Smooth muscle cell (in vitro differentiated cells): ENCODE measurements at regions not wholly inside any gene's neighbourhood (a gene's known extent, or its start where the extent isn't known, plus 50 kb on each side); places are given as distances from the start of the nearest gene placed in this dataset.

Experiments used
- DNase-seq: peaks from one replicate; lab custom pipeline; 2025; ENCODE audit not compliant: unreplicated experiment; lab: John Stamatoyannopoulos, UW
- H2AFZ ChIP-seq: fragments of 200-600 bp; sonication (generic); 2 replicates; pipeline ENCODE4 v1.6.0; 2016; ENCODE audit warnings: antibody characterized with exemption, low read depth, mild to moderate bottlenecking
- H3F3A ChIP-seq: fragments of 200-600 bp; sonication (generic); 2 replicates; pipeline ENCODE4 v1.6.0; 2017; ENCODE audit warnings: antibody characterized with exemption, low read depth
- H3K27ac ChIP-seq: fragments of 200-600 bp; sonication (generic); 2 replicates; pipeline ENCODE4 v1.5.1; 2016; ENCODE audit warnings: low read depth, mild to moderate bottlenecking
- H3K27me3 ChIP-seq: fragments of 200-600 bp; sonication (generic); 2 replicates; pipeline ENCODE4 v1.6.1; 2016; ENCODE audit warnings: low read depth, mild to moderate bottlenecking
- H3K36me3 ChIP-seq: fragments of 200-600 bp; sonication (generic); 2 replicates; pipeline ENCODE4 v1.5.1; 2016; ENCODE audit warnings: low read depth
- H3K4me1 ChIP-seq: fragments of 200-600 bp; sonication (generic); 2 replicates; pipeline ENCODE4 v1.5.1; 2016; ENCODE audit warnings: low read depth
- H3K4me2 ChIP-seq: fragments of 200-600 bp; sonication (generic); 2 replicates; pipeline ENCODE4 v1.6.0; 2016; ENCODE audit warnings: mild to moderate bottlenecking
- H3K4me3 ChIP-seq: fragments of 200-600 bp; sonication (generic); 2 replicates; pipeline ENCODE4 v1.5.1; 2016; ENCODE audit warnings: mild to moderate bottlenecking
- H3K79me2 ChIP-seq: fragments of 200-600 bp; sonication (generic); 2 replicates; pipeline ENCODE4 v1.6.0; 2016; ENCODE audit warnings: low read depth, mild to moderate bottlenecking
- H3K9ac ChIP-seq: fragments of 200-600 bp; sonication (generic); 2 replicates; pipeline ENCODE4 v1.6.0; 2016; ENCODE audit warnings: low read depth
- H3K9me3 ChIP-seq: fragments of 200-600 bp; sonication (generic); replicated peaks from 2 replicates; pipeline ENCODE4 v1.5.1; 2016; ENCODE audit warnings: low read depth
- H4K20me1 ChIP-seq: fragments of 200-600 bp; sonication (generic); 2 replicates; pipeline ENCODE4 v1.6.0; 2016; ENCODE audit warnings: low read depth
- WGBS: methylation state at CpG from one replicate; pipeline ENCODE4 v1.1.7; 2016; ENCODE audit warnings: low lambda C conversion rate; 5-methylcytosine and 5-hydroxymethylcytosine counted together
- TF ChIP-seq, protein P1 (sequence below): fragments of 200-600 bp; sonication (generic); IDR thresholded peaks from 2 replicates; pipeline ENCODE4 v1.5.1; 2017; ENCODE audit warnings: borderline replicate concordance, mild to moderate bottlenecking, antibody characterized with exemption; ENCODE audit not compliant: insufficient read depth, poor library complexity, severe bottlenecking

DNA sequence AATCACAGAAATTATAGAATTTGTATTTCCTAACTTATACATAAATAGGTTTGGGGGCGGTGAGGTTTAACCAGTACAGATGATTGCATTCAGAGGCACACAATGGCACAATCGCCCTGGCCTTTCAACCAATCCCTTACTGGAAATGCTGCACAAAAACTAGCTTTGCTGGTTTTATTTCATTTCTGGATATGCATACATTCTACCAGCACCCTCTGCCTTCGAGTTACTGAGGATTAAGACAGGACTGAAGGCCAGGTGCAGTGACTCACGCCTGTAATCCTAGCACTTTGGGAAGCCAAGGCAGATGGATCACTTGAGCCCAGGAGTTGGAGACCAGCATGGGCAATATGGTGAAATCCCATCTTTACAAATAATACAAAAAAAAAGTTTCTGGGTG lies 336.1 kb downstream of the ARRDC4 start:
- no peaks in the 10 kb centered on the region for H3K36me3 ChIP-seq
- no peaks in the 10 kb centered on the region for H3K79me2 ChIP-seq
- no peak overlapping the region for H3K9ac ChIP-seq
- no peak overlapping the region for H3K27ac ChIP-seq
- H3K4me1 ChIP-seq, result no peaks in the 10 kb centered on the region
- TF ChIP-seq, protein P1, sequence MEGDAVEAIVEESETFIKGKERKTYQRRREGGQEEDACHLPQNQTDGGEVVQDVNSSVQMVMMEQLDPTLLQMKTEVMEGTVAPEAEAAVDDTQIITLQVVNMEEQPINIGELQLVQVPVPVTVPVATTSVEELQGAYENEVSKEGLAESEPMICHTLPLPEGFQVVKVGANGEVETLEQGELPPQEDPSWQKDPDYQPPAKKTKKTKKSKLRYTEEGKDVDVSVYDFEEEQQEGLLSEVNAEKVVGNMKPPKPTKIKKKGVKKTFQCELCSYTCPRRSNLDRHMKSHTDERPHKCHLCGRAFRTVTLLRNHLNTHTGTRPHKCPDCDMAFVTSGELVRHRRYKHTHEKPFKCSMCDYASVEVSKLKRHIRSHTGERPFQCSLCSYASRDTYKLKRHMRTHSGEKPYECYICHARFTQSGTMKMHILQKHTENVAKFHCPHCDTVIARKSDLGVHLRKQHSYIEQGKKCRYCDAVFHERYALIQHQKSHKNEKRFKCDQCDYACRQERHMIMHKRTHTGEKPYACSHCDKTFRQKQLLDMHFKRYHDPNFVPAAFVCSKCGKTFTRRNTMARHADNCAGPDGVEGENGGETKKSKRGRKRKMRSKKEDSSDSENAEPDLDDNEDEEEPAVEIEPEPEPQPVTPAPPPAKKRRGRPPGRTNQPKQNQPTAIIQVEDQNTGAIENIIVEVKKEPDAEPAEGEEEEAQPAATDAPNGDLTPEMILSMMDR, result no peak
- H3K27me3 ChIP-seq, result peaks cover 78% of the 10 kb centered on the region
- WGBS, result 74% methylated on average over 4 of the region's 4 CpGs
- H3K4me3 ChIP-seq, result no peak overlapping the region
- H3K9me3 ChIP-seq, result no peaks in the 10 kb centered on the region
- H3F3A ChIP-seq, result no peaks in the 10 kb centered on the region
- no peak for DNase-seq
- no peak overlapping the region for H3K4me2 ChIP-seq
- no peaks in the 10 kb centered on the region for H4K20me1 ChIP-seq
- no peak overlapping the region for H2AFZ ChIP-seq

DNA sequence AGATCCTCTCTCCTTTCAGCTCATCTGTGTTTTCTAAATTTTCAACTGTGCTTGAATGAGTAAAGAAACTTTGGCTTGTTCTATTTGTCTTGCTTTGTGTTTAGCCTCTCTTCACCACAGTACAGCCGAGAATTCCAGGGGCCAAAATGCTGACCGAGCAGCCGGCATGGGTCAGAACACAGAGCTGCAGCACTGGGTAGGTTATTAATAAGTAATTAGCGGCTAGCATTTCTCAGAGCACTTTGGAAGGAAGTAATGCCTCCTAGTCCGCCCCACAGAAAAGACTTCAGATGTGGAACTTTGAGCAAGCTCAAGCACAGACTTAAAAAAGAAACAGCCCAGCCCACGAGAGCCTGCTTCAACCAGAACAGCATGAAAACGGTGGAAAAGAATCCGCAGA lies 343.9 kb downstream of the ARRDC4 start:
- Histone ChIP-seq H3K9me3 (no peaks in the 10 kb centered on the region), H3K27ac (no peak overlapping the region), H2AFZ (no peak overlapping the region), H3K4me2 (no peak overlapping the region), H4K20me1 (no peaks in the 10 kb centered on the region), H3K9ac (no peak overlapping the region), H3K27me3 (peaks cover 60% of the 10 kb centered on the region), H3K4me3 (no peak overlapping the region), H3K36me3 (no peaks in the 10 kb centered on the region), H3F3A (no peaks in the 10 kb centered on the region), H3K79me2 (no peaks in the 10 kb centered on the region), H3K4me1 (no peaks in the 10 kb centered on the region)
- 82% methylated on average over 8 of the region's 8 CpGs for WGBS
- no peak for DNase-seq
- TF ChIP-seq, protein P1, result no peak

DNA sequence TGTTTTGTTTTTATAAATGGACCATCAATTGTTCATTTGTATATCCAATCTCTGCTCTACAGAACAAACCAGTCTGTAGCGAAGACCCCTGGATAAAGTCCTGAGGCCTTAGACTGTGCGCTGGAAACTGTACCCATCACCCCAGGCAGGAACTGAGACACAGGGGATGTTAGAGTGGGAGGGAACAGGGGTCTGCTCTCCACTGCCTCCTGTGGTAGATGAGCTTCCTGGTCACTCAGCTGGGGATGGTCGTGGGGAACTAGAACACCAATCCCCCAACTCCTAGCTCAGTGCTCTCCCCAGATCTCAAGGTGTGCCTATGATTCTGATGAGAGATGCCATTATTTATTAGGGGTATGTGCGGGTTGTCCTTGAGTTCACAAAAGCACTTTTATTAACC lies 340.2 kb upstream of the IGF1R start:
- Histone ChIP-seq H3K4me3 (no peak overlapping the region), H3K9ac (no peak overlapping the region), H2AFZ (no peak overlapping the region), H3K27ac (no peak overlapping the region), H3K36me3 (no peaks in the 10 kb centered on the region), H3F3A (no peaks in the 10 kb centered on the region), H3K4me2 (no peak overlapping the region), H3K4me1 (no peaks in the 10 kb centered on the region), H3K79me2 (no peaks in the 10 kb centered on the region), H4K20me1 (no peaks in the 10 kb centered on the region), H3K9me3 (no peaks in the 10 kb centered on the region), H3K27me3 (peaks cover 39% of the 10 kb centered on the region)
- no peak for DNase-seq
- TF ChIP-seq, protein P1, result no peak
- 88% methylated on average over 4 of the region's 4 CpGs for WGBS

DNA sequence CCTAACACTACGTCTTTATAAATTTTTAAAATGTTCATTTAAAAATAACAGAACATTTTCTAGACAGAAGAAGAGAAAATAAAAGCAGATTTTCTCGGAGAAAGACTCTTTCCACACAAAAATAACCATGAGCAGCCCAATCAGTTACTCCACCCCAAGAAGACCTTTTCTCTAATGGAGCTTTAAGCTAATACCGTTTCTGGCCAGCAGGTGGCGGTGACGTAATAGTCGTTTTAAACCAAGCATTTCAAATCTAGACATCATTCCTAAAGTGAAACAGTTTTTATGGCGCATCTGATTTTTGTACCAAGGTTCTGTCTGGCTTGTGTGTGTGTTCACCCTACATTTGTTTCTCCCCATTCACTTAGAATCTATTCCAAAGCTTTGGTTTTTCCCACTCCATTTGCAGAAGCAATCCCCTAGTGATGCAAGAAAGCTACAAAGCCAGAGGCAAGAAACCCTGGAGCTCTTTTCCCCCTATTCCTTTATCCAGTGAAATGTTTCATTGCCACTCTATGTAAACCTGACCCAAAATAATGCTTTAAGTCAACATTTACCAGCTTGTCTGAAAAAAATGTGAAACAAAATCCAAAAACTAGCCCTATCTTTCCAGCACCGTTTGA lies 336.7 kb upstream of the IGF1R start:
- Histone ChIP-seq H3K27ac (no peak overlapping the region), H3F3A (no peaks in the 10 kb centered on the region), H3K4me1 (no peaks in the 10 kb centered on the region), H4K20me1 (no peaks in the 10 kb centered on the region), H3K4me2 (no peak overlapping the region), H3K4me3 (no peak overlapping the region), H3K36me3 (no peaks in the 10 kb centered on the region), H2AFZ (no peak overlapping the region), H3K27me3 (peaks cover 18% of the 10 kb centered on the region), H3K9ac (no peak overlapping the region), H3K9me3 (no peaks in the 10 kb centered on the region), H3K79me2 (no peaks in the 10 kb centered on the region)
- TF ChIP-seq, protein P1, result peak; percentile 86
- WGBS, result 19% methylated on average over 8 of the region's 8 CpGs
- peak; percentile 28 for DNase-seq
